HEK293 (cell line): ENCODE measurements at regions not wholly inside any gene's neighbourhood (a gene's known extent, or its start where the extent isn't known, plus 50 kb on each side); places are given as distances from the start of the nearest gene placed in this dataset.

ENCODE experiments used
- GLIS1 ChIP-seq: fragments of 450-650 bp; formaldehyde crosslinking; IDR thresholded peaks from 2 replicates; pipeline ENCODE4 v1.5.1; 2016; ENCODE audit warnings: missing biosample characterization, missing genetic modification characterization
- ZBTB48 ChIP-seq: fragments of 450-650 bp; formaldehyde crosslinking; IDR thresholded peaks from 2 replicates; pipeline ENCODE4 v1.5.1; 2016; ENCODE audit warnings: missing biosample characterization, missing genetic modification characterization
- ZNF121 ChIP-seq: fragments of 450-650 bp; formaldehyde crosslinking; IDR thresholded peaks from 2 replicates; pipeline ENCODE4 v1.5.1; 2016; ENCODE audit warnings: missing biosample characterization, missing genetic modification characterization
- TF ChIP-seq, protein P1 (sequence below): fragments of 450-650 bp; formaldehyde crosslinking; IDR thresholded peaks from 2 replicates; pipeline ENCODE4 v1.5.1; 2016; ENCODE audit warnings: missing biosample characterization, missing genetic modification characterization

GRCh38 chr5:153896701-153897100 lies 142.0 kb downstream of the FAM114A2 start:
- TF ChIP-seq, protein P1, sequence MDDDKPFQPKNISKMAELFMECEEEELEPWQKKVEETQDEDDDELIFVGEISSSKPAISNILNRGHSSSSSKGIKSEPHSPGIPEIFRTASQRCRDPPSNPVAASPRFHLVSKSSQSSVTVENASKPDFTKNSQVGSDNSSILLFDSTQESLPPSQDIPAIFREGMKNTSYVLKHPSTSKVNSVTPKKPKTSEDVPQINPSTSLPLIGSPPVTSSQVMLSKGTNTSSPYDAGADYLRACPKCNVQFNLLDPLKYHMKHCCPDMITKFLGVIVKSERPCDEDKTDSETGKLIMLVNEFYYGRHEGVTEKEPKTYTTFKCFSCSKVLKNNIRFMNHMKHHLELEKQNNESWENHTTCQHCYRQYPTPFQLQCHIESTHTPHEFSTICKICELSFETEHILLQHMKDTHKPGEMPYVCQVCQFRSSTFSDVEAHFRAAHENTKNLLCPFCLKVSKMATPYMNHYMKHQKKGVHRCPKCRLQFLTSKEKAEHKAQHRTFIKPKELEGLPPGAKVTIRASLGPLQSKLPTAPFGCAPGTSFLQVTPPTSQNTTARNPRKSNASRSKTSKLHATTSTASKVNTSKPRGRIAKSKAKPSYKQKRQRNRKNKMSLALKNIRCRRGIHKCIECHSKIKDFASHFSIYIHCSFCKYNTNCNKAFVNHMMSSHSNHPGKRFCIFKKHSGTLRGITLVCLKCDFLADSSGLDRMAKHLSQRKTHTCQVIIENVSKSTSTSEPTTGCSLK (tag by site-specific recombination): no peak
- no peak for TF ChIP-seq ZBTB48 (tag by site-specific recombination)
- TF ChIP-seq ZNF121 (tag by site-specific recombination): no peak
- no peak for TF ChIP-seq GLIS1 (tag by site-specific recombination)
